Colonic mucosa (tissue), 4 donors: ENCODE measurements at regions not wholly inside any gene's neighbourhood (a gene's known extent, or its start where the extent isn't known, plus 50 kb on each side); places are given as distances from the start of the nearest gene placed in this dataset.

Experiments used
- DNase-seq: peaks from one replicate; pipeline ENCODE4 v3.0.0-alpha.2; 2020
- H3K27ac ChIP-seq: fragments of 200-600 bp; one replicate; pipeline ENCODE4 v1.8.0; 2021
- H3K27me3 ChIP-seq: fragments of 200-600 bp; one replicate; pipeline ENCODE4 v1.8.0; 2021
- H3K36me3 ChIP-seq: fragments of 200-600 bp; one replicate; pipeline ENCODE4 v1.8.0; 2021
- H3K4me1 ChIP-seq: fragments of 200-600 bp; one replicate; pipeline ENCODE4 v1.8.0; 2021; ENCODE audit warnings: mild to moderate bottlenecking
- H3K4me3 ChIP-seq: fragments of 200-600 bp; one replicate; pipeline ENCODE4 v1.8.0; 2021
- H3K9ac ChIP-seq, 2 donors: one replicate each; pipeline ENCODE4 v1.7.0; 2013; ENCODE audit warnings: control low read depth in 2 of 2, low read depth in 2 of 2, low read length in 2 of 2
- H3K9me3 ChIP-seq: fragments of 200-600 bp; one replicate; pipeline ENCODE4 v1.8.0; 2021
- CTCF ChIP-seq: fragments of 200-600 bp; IDR thresholded peaks from one replicate; pipeline ENCODE4 v1.8.0; 2022; ENCODE audit warnings: antibody characterized with exemption, mild to moderate bottlenecking
- intact Hi-C: fragments of 100-400 bp; cut with DNase I; formaldehyde crosslinking; loops from one replicate; pipeline ENCODE4 v1.14.1; 2022
- donor health status: healthy.
- donor health status: DM: no; HTN: no; CAD: no.
- donor health status: DM: no; HTN: no; CAD: no.

GRCh38 chr9:19922476-19923118 lies 133.8 kb upstream of the SLC24A2 start:
- Histone ChIP-seq H3K9ac (no peak overlapping the region), H3K27me3 (no peaks in the 10 kb centered on the region), H3K4me3 (no peak overlapping the region), H3K9me3 (no peaks in the 10 kb centered on the region), H3K4me1 (no peaks in the 10 kb centered on the region), H3K36me3 (no peaks in the 10 kb centered on the region), H3K27ac (no peak overlapping the region)
- DNase-seq: no peak
- intact Hi-C loops: loop anchor here (10.0 kb wide), 1 partner anchor 432 kb away; no protein-coding TSS in a partner anchor
- no peak for TF ChIP-seq CTCF

- no peaks in the 10 kb centered on the region for H3K36me3 ChIP-seq
- no peaks in the 10 kb centered on the region for H3K4me1 ChIP-seq
- no peak for DNase-seq
- intact Hi-C loops: loop anchor here (10.0 kb wide), 1 partner anchor 434 kb away; no protein-coding TSS in a partner anchor
- no peaks in the 10 kb centered on the region for H3K9me3 ChIP-seq
- no peak overlapping the region for H3K9ac ChIP-seq
- no peak for TF ChIP-seq CTCF
- no peak overlapping the region for H3K27ac ChIP-seq
- H3K4me3 ChIP-seq: no peak overlapping the region
- no peaks in the 10 kb centered on the region for H3K27me3 ChIP-seq
These were observed 131.6 kb upstream of the SLC24A2 start for GRCh38 chr9:19920401-19920800.

DNA sequence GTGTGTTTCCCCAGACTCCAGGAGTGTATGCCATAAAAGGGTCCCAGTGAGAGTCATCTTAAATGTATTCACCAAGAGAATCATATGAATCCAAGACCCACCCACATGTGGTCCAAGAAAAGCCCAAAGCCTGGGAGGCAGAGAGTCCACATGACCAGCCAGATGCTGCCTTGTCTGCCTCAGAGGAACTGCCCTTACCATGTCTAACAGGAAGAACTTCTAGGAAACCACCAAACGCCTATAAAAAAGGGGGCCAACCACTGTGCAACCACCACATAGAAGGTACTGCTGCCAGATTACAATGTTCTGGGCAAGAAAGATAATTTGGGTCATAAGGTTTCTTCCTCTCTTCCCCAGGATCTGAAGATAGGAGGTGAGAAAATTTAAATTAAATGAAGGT lies 129.8 kb upstream of the SLC24A2 start:
- Histone ChIP-seq H3K4me1 (no peaks in the 10 kb centered on the region), H3K9ac (no peak overlapping the region), H3K27ac (no peak overlapping the region), H3K36me3 (no peaks in the 10 kb centered on the region), H3K9me3 (no peaks in the 10 kb centered on the region), H3K4me3 (no peak overlapping the region), H3K27me3 (no peaks in the 10 kb centered on the region)
- no peak for TF ChIP-seq CTCF
- no peak for DNase-seq
- intact Hi-C loops: loop anchor here (5.0 kb wide), 1 partner anchor 1204 kb away; no protein-coding TSS in a partner anchor

DNA sequence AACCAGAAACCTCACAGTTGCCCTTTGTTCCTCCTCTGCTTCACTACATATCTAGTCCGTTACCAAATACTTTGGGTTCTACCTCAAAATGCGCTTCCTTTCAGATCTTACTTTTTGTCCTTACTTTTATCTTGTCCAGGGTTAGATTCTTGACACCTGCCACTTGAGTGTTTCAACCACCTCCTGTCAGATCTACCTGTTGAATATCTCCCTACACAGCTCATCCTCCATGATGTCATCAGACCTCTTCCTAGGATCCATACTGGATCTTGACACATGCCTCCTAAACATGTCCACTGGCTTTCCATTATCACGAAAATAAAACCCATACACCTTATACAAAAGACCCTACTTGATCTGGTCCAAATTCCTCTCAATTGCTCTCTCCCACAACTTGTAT lies 125.2 kb upstream of the SLC24A2 start:
- no peak overlapping the region for H3K4me3 ChIP-seq
- no peaks in the 10 kb centered on the region for H3K9me3 ChIP-seq
- no peaks in the 10 kb centered on the region for H3K4me1 ChIP-seq
- no peak for TF ChIP-seq CTCF
- no peak overlapping the region for H3K27ac ChIP-seq
- H3K27me3 ChIP-seq: no peaks in the 10 kb centered on the region
- no peak for DNase-seq
- intact Hi-C loops: no loop called here
- no peaks in the 10 kb centered on the region for H3K36me3 ChIP-seq
- no peak overlapping the region for H3K9ac ChIP-seq

- no peaks in the 10 kb centered on the region for H3K27me3 ChIP-seq
- no peak overlapping the region for H3K4me3 ChIP-seq
- no peaks in the 10 kb centered on the region for H3K9me3 ChIP-seq
- H3K9ac ChIP-seq: no peak overlapping the region
- no peaks in the 10 kb centered on the region for H3K4me1 ChIP-seq
- H3K27ac ChIP-seq: no peak overlapping the region
- intact Hi-C loops: no loop called here
- no peak for TF ChIP-seq CTCF
- no peaks in the 10 kb centered on the region for H3K36me3 ChIP-seq
- DNase-seq: no peak
These were observed 124.3 kb upstream of the SLC24A2 start for GRCh38 chr9:19913151-19913550.
